ENCODE measurements at regions not wholly inside any gene's neighbourhood (a gene's known extent, or its start where the extent isn't known, plus 50 kb on each side); places are given as distances from the start of the nearest gene placed in this dataset.

DNA sequence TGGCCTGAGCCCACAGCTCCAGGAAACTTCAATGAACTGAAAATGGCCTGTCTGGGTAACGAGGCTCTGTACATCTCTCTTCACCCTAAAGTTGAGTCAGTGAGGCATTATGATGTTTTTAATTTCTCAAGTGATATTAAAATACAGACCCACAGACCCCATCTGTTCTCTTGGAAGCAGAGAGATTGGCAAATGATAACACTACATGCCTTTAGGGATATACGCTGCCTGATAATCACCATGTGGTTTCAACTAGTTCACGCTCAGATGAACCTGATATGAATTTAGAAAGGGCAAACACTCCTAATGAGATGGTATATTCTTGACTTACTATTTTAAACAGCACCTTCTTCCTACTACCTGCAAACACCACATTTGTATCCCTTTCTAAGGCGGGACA is 127.5 kb downstream of the RFC3 start:
- DNase-seq (ENCODE audit: low read depth in 4 of 4, low spot score in 1 of 4) = no peak

DNA sequence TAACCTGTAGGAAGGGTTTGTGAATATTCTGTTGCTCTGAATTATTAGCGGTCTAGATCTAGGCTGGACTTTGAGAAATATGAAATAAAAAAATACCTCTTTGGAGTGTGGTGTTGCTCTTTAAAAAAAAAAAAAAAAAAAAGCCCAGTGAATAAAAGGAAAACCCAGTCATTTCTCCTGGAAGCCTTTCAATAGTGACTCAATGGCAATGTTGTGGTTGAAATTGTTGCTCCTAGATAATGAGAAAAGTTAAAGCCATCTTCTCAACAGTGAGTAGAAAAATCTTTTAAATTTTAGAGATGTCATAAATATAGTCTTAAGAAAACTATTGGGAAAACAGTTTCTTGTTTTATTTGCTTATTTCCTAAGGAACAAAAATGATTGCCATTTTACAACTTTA is 135.3 kb downstream of the RFC3 start:
- no peak for DNase-seq (ENCODE audit: low read depth in 4 of 4, low spot score in 1 of 4)

DNA sequence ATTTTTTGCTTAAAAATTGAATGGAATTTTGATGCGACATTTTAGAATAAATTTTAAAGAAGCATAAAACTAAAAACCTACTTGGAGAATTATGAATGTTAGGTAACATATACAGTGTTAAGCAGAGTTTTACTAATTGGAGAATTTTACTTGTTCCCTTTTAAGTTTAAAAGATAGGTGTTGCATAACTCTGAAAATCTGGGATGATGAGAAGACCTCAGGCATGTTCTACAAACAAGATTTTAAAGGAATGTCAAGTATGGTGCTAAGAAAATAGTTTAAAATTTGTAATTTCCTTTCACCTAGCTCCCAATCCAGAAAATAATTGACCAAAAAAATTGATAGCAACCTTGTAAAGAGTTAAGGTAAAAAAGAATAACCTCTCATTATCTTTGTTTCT is 135.8 kb downstream of the RFC3 start:
- no peak for DNase-seq (ENCODE audit: low read depth in 4 of 4, low spot score in 1 of 4)

DNA sequence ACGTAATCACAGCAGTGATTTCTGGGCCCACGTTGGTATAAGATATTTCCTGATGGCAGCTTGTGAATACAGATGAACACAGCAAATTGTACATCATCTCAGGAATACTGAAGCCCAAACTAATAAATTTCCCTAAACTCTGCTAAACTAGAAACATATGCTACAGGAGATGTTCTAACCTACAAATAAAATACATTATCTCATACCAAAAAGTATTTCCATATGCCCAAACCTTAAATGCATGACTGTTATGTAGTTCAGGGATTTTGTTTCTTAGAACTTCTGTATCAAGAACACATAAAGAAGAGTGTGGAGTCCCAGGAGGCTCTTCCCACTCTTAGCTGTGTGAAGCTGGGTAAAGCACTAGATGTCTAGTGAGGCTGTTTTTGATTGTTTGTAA is 138.4 kb downstream of the RFC3 start:
- DNase-seq (ENCODE audit: low read depth in 4 of 4, low spot score in 1 of 4) = no peak

DNA sequence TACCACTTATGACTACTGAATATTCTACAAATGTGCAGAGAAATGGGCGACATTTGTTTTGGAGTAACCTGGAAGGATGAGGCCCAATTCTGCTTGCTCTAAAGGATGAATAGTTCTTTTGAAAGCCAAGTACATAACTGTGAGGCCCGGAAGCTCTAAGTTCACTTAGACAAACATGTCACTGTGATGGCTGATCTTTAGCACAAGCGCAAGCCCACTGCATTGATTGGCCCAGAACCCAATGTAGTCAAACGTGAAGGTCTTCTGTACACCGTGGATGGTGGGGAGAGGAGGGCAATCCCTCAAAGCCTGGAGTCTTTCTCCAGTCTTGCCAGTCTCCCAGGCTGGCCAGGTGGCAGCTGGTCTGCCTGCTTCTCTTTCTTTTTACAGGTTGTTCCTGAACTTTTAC is 139.6 kb downstream of the RFC3 start:
- no peak for DNase-seq (ENCODE audit: low read depth in 4 of 4, low spot score in 1 of 4)

DNA sequence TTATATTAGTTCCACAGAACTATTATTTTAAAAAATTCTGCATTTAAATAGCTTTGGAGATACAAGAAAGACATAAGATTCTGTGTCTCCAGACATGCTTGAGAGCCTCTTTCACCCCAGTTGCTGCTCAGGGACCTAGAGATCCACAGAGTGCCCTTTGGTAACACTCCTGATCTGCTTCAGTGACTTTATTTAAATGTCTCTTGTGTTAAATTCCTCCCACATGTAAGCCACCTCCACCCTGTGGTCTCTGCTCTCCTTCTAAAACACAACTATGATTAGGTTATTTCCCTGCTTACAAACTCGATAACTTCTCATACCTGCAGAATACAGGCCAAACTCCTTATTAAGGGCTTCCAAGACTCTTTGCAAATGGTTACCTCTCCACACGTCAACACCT is 141.0 kb downstream of the RFC3 start:
- DNase-seq (ENCODE audit: low read depth in 4 of 4, low spot score in 1 of 4) = no peak

DNA sequence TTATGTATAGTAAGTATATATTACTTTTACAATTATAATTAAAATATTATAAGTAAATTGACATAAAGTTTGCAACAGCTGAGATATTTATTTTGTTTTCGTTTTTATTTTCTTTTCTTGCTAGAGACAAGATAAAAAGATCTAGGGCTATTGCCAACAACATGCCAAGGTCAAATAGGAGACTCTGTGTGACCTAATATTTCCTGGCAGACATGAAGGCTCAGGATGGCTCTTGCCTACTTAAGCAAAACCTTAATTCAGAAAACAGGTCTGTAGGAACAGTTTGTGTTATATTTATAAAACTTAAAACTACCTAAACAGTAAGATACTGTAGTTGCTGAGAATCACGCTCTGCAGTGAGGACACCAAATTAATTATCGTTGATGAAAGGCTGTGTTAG is 145.2 kb downstream of the RFC3 start:
- no peak for DNase-seq (ENCODE audit: low read depth in 4 of 4, low spot score in 1 of 4)

DNA sequence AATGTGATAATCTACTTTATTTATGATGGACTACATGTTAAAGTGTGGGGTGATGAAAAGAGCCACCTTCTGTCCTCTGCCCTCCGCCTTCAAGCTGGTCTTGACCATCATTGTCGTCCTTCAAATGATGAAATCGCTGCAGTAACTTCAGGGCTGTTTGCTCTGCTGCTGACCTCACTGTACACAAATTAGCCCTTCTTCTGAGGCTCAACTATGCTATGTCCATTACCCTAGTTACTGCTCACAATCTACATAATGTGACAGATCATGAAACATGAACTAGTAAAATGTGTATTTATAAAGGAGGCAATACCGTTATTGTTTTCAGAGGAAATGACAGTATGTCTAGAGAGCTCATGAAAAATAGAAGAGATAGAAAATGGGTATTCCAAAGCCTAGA is 145.9 kb downstream of the RFC3 start:
- DNase-seq (ENCODE audit: low read depth in 4 of 4, low spot score in 1 of 4) = no peak

DNA sequence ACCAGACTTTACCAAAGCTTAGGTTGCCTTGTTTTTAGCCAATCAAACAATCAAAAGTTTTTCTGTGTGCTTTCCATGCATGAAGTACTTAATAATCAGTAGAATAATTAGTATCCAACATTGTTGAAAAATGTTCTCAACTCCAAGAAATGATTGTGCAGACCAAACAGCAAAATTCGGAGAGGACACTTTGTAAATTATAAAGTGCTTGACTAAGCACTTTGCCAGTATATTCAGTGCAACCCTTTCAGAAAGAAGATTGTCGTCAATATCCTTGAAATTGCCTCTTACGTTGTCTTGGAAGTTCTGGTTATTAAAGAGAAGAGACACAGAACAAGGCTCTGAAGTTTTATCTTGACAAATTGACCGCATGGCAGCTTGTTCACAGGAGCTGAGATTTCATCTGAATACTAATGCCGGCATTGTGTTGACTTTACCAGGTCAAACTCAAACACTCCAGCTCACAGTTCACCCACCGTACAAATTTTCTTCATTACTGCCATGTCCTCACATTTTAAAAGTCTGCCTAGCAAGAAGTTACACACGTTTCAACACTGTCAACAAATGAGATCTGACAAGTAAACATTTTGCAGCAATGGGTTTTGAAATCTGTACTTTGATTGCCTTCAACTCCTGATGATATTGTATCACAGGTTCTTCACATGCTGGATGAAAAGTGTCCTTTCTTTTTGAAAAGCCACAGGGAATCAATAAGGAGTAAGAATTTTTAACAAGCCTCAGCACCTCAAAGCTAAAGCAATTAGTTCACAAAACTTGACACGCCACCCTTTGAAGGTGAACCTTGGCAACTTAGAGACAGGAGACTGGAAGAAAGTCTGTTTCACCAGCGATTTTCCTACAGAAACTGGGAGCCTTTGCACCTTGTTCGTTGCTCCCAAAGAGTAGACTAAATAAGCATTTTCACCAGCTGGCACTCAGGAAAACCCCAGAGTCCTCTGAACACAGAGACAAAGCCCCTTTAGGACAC is 150.9 kb downstream of the RFC3 start:
- DNase-seq (ENCODE audit: low read depth in 4 of 4, low spot score in 1 of 4) = no peak

DNA sequence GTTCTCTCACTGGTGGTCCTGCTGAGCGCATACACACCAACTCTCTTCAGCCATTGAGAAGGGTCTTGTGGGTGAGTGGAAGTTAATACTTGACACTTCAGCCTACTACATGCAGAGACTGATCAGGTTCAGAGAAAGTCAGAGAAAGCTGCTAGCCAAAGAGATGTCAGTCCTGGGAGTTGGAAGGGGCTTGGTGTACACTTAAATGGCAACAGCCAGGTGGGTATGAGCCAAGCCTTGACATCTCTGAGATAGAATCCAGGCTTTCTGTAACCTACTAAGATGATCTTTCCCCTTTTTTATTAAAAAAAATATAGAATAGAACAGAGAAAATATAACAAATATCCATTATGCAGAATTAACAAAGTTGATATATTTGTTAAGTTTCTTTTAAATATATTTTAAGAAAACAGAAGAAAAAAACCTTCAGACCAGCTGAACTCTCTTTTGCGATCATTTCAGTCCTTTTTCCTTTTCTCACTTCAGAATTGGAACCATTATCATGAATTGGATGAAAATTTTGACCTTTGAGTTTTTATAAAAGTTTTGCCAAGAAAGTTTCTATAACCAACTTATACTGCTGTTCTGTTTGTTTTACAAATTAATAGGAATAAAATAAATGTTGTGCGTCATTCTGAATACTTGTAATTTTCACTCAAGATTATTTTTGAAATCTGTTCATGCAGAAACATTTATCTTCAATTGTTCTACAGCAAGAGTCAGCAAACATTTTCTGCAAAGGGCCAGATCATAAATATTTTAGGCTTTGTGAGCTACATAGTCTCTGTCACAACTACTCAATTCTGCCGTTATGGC is 153.0 kb downstream of the RFC3 start:
- no peak for DNase-seq (ENCODE audit: low read depth in 4 of 4, low spot score in 1 of 4)

DNA sequence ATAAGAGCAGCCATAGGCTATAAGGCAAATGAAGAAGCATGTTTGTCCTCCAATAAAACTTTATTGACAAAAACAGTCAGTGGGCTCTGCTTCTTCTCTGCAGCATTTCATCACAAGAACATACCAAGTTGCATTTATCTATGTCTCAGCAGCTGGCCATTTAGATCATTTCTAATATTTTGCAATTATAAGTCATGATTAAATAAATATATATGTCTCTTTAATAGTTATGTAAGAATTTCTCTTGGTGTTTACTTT is 153.5 kb downstream of the RFC3 start:
- no peak for DNase-seq (ENCODE audit: low read depth in 4 of 4, low spot score in 1 of 4)

DNA sequence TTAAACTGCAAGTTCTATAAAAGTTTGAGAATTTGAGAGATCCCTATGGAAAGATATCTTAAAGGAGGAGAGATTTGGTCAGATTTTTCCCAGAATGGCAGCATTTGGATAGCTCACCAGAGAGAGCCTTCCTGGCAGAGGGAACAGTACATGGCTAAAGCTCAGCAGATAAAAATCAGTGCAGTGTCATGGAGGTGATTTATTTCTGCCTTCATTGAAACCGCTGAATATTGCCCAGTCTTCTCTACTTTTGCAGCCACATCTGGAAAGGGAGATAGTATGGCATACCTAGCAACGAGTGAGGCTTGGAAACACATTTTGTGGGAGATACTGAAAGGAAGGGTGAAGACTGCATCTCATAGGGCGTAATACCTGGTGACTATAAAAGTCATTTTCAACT is 155.2 kb downstream of the RFC3 start:
- DNase-seq (ENCODE audit: low read depth in 4 of 4, low spot score in 1 of 4) = no peak

DNA sequence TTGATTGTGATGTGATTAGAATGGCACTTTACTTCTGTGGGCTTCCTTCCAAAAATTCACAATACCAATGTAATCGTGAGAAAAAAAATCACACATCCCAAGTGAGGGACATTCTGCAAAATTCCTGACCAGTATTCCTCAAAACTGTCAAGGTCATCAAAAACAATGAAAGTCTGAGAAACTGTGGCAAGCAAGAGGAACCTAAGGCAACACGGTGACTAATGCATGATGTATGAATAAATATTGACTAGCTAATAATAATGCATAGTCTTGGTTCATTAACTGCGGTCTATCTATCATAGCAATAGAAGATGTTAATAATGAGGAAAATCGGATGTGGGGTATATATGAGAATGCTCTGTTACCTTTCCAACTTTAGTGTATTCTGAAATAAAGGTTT is 159.0 kb downstream of the RFC3 start:
- no peak for DNase-seq (ENCODE audit: low read depth in 4 of 4, low spot score in 1 of 4)

DNA sequence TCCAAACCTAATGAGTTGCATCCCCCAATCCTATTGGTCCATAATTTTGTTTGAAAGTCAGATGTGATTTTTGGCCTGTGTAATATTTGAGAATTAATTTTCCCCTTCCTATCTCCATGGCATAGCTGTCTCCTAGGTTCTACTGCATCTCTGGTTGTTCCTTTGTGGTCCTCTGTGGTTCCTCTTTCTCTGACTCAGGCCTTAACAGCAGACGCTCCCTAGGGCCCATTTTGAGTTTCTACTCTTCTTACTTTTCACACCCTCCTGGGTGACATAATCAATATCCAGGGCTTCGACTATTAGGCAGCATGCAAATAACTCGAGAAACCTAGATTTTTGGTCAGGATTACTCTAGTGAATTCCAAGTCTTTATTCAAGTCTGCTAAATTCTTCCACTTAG is 160.7 kb downstream of the RFC3 start:
- no peak for DNase-seq (ENCODE audit: low read depth in 4 of 4, low spot score in 1 of 4)

DNA sequence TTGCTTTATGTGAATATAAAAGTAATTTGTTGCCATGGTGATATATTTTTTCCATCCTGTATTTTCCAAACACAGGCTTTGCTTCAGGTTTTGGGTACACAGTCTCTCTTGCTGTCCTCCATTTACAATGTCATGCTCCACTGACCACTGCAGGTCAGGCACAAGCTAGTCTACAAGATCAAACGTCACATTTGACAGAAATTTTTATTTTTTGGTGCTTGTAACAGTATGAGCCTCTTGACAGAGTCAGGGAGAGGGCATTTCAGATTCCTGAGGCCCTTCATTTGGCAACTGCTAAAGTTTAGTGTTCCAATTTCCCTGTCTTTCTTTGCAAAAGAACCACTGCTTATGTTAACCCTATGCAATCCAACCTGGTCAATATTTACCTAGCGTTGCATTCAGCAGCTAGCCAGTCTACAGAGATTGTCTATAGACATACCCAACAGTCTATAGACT is 175.0 kb downstream of the RFC3 start:
- no peak for DNase-seq (ENCODE audit: low read depth in 4 of 4, low spot score in 1 of 4)

DNA sequence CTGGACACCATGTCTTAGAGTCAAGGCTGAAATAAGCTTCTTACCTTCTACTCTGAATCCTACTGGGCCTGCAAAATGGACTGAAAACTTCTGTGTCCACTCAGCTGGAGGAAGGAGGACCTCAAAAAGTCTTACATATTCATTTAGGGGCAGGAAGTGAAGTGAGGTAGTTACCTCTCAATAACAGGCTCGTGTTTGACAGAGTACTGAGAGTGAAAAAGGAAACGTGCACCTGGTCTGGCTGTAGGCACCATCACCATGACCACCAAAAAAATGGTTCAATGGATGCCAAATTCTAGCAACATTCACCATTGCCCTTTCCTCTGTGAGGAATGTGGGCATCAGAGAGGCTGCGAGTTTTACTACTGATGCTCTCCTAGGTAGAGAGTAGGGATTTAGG is 176.2 kb downstream of the RFC3 start:
- DNase-seq (ENCODE audit: low read depth in 4 of 4, low spot score in 1 of 4) = no peak

DNA sequence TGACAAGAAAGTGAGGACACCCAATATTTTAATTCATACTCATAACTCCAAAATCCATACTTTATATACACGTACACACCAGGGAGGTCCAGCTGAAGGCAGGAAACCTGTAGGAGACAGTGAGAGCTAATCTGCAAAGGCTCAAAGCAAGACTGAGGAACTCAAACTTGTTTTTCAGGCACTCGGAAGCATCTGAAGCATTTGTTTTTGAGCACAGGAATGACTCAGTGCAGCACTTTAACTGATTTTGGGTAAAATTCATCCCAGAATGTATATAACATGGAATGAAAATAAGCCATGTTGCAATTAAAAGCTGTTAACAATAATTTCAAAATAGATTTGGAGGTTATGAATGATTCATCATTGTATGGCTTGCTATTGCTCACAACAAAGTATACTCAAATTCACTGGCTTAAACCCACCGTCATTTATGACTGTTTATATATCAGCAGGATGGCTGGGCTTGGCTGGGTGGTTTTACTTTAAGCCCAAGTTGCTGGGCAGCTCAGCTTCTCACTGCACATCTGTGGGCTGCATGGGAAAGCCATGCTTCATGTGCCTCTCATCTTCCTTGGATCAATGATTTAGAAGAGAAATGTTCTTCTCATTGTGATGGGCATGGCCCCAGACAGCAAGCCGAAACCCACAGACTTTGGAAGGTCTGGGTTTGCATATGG is 177.0 kb downstream of the RFC3 start:
- DNase-seq (ENCODE audit: low read depth in 4 of 4, low spot score in 1 of 4) = no peak

DNA sequence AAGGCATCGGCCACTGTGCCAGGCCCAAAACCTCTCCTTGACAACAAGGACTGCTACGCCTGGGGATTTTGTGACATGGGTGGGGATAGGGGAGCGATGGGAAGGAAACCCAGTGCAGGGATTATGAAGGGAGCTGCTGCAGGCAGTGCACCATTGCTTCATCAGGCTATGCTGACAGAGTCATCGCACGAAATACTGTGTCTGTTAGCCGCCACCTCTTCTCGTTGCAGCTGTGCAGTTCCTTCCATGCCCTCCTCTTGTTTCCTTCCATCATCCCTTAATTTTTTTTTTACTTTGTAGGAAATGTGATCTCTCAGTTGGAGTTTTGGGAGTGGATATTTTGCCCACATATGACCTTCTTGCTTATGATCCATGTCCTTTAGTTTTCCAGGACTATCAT is 178.7 kb downstream of the RFC3 start:
- DNase-seq (ENCODE audit: low read depth in 4 of 4, low spot score in 1 of 4) = no peak

DNA sequence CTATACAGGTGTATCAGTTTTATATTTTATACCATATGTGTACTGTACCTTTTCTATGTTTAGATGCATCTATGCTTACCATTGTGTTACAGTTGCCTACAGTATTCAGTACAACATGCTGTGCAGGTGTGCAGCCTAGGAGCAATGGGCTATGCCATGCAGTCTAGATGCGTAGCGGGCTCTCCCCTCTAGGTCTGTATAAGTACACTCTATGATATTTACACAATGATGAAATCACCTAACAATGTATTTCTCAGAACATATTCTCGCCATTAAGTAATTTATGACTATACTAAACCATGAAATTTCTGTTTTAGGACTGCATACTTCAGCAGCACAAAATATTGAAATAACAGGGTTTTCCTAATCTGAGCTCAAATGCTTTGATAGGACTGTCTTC is 179.6 kb downstream of the RFC3 start:
- no peak for DNase-seq (ENCODE audit: low read depth in 4 of 4, low spot score in 1 of 4)

DNA sequence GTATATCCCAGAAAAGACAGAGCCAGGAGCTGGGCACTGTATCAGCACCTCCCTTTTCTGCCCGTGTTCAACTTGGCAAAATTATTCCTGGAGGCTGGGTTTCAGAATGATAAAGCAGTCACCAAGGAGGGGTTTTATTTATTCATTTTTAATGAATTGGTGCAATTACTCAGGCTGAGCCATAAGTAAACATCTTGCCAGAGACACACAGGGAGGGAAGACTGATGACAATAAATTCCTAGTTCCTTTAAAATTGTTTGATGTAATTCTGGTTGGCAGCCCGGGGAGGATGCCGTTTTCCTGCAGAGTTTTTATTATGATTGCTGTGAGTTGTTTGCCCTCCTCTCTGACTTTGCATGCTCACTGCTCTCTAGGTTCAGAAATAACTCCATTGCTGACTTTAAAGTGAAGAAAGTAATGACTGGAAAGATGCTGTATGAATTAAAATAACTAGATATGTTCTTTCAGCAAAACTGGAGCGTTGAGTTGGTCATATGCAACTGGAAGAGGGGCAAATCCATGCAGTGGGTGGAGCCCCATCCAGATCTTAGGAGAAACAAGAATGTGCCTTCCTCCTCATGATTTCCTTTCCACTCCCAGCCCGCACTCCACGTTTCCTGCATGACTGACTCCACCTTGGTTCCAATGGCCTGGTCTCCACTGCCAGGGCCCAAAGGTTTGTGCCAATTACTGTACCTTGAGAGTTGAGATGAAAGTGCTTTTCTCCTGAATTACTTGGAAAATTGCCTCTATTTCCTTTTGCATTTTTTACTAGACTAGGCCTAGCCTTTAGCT is 182.1 kb downstream of the RFC3 start:
- DNase-seq (ENCODE audit: low read depth in 4 of 4, low spot score in 1 of 4) = no peak

DNA sequence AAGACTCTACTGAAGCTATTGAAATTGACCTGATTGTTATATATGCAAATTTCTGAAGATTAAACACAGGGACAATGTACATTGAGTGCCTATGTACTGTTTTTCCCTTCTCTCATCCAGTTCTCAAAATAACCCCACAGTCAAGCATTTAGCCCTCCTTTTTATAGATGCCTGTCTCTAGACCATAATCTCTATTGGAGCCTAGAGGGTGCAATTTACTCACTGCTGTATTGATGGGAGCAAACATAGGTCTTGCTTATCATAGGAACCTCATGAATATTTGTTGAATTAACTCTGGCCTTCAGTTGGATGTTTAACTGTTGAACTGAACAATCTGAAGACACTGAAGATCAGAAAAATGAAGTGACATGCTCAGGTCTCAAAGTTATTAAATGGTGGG is 183.0 kb downstream of the RFC3 start:
- no peak for DNase-seq (ENCODE audit: low read depth in 4 of 4, low spot score in 1 of 4)

All from stimulated activated CD4-positive, alpha-beta T cell treated with anti-CD3 and anti-CD28 coated beads, Interleukin-1b, Interleukin-23, amount 100 ng/mL, for 24 hours (primary cell).